Neural progenitor cell (in vitro differentiated cells): ENCODE measurements at regions not wholly inside any gene's neighbourhood (a gene's known extent, or its start where the extent isn't known, plus 50 kb on each side); places are given as distances from the start of the nearest gene placed in this dataset.

ENCODE experiments used
- DNase-seq: peaks from one replicate; pipeline ENCODE4 v3.0.0-alpha.2; 2016; ENCODE audit warnings: low spot score
- H2AFZ ChIP-seq: fragments of 200-600 bp; sonication (generic); replicated peaks from 2 replicates; pipeline ENCODE4 v1.6.1; 2016; ENCODE audit warnings: antibody characterized with exemption
- H3F3A ChIP-seq: fragments of 200-600 bp; sonication (generic); 2 replicates; pipeline ENCODE4 v1.6.1; 2016; ENCODE audit warnings: antibody characterized with exemption, low read depth
- H3K27ac ChIP-seq: fragments of 200-600 bp; sonication (generic); 2 replicates; pipeline ENCODE4 v1.5.1; 2016; ENCODE audit warnings: mild to moderate bottlenecking
- H3K27me3 ChIP-seq: fragments of 200-600 bp; sonication (generic); 2 replicates; pipeline ENCODE4 v1.6.1; 2016; ENCODE audit warnings: mild to moderate bottlenecking, moderate library complexity
- H3K36me3 ChIP-seq: fragments of 200-600 bp; sonication (generic); 2 replicates; pipeline ENCODE4 v1.5.1; 2016
- H3K4me1 ChIP-seq: fragments of 200-600 bp; sonication (generic); 2 replicates; pipeline ENCODE4 v1.6.1; 2016; ENCODE audit warnings: mixed run types
- H3K4me2 ChIP-seq: fragments of 200-600 bp; sonication (generic); 2 replicates; pipeline ENCODE4 v1.6.1; 2016
- H3K4me3 ChIP-seq: fragments of 200-600 bp; sonication (generic); 2 replicates; pipeline ENCODE4 v1.5.1; 2016
- H3K79me2 ChIP-seq: fragments of 200-600 bp; sonication (generic); 2 replicates; pipeline ENCODE4 v1.6.1; 2016; ENCODE audit warnings: low read depth
- H3K9ac ChIP-seq: fragments of 200-600 bp; sonication (generic); 2 replicates; pipeline ENCODE4 v1.6.1; 2016
- H3K9me3 ChIP-seq: fragments of 200-600 bp; sonication (generic); 2 replicates; pipeline ENCODE4 v1.5.1; 2016; ENCODE audit warnings: low read depth
- H4K20me1 ChIP-seq: fragments of 200-600 bp; sonication (generic); 2 replicates; pipeline ENCODE4 v1.6.1; 2016; ENCODE audit warnings: low read depth
- H3K27ac Mint-ChIP-seq: 3 replicates; pipeline ENCODE4 v1.8.0; 2021; ENCODE audit warnings: mixed read lengths
- H3K27me3 Mint-ChIP-seq: 2 replicates; pipeline ENCODE4 v1.8.0; 2022; ENCODE audit warnings: low read depth, mild to moderate bottlenecking, inconsistent platforms, moderate library complexity, mixed read lengths; ENCODE audit not compliant: insufficient read depth
- H3K36me3 Mint-ChIP-seq: 3 replicates; pipeline ENCODE4 v1.8.0; 2021; ENCODE audit warnings: mixed read lengths
- H3K4me1 Mint-ChIP-seq: 3 replicates; pipeline ENCODE4 v1.8.0; 2021; ENCODE audit warnings: mixed read lengths
- H3K4me3 Mint-ChIP-seq: 3 replicates; pipeline ENCODE4 v1.8.0; 2021; ENCODE audit warnings: mild to moderate bottlenecking, moderate library complexity, mixed read lengths
- H3K9me3 Mint-ChIP-seq: 3 replicates; pipeline ENCODE4 v1.8.0; 2020; ENCODE audit warnings: mixed read lengths
- EZH2 ChIP-seq: fragments of 200-600 bp; sonication (generic); IDR thresholded peaks from 2 replicates; pipeline ENCODE4 v1.6.1; 2017; ENCODE audit warnings: antibody characterized with exemption, mild to moderate bottlenecking, moderate library complexity
- EZH2phosphoT487 ChIP-seq: fragments of 200-600 bp; sonication (generic); IDR thresholded peaks from 2 replicates; pipeline ENCODE4 v1.6.1; 2017; ENCODE audit warnings: antibody characterized with exemption
- TF ChIP-seq, protein P1 (sequence below): fragments of 200-600 bp; sonication (generic); IDR thresholded peaks from 2 replicates; pipeline ENCODE4 v1.5.1; 2017; ENCODE audit warnings: antibody characterized with exemption, mild to moderate bottlenecking

DNA sequence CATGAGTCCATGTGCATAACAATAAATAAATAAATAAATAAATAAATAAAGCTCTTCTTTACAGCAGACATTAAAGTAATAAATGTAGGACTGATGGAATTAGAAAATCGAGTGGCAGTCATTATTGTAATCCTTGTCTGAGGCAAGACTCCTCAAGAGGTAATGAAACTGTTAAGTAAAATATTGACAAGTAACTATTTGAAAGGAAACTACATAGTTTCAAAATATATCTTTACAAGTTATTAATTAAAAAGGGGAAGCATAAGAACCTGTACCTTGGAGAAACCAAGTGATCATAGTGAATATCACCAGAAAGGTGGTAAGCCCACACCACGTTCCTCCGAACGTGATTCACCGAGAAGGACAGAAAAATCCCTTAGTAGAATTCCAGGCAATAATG lies 285.6 kb upstream of the SORCS1 start:
- no peaks in the 10 kb centered on the region for H3K4me1 ChIP-seq

DNA sequence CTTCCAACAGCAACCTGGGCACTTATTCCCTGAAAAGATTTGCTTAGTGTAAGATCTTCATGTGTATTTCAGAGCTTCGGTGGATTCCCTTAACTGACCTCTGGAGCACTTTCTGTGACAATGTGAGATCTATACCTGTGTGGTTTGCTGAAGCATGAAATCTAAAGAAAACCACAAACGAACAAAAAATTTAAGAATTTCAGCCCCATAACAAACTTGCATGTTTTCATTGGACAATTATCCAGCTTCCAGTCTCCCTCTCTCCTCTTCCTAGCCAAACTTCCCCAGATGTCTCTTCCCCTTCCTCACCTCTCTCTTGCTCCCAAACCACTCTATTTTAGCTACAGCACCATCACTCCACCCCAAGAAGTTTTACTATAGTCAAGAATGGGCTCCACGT lies 279.9 kb upstream of the SORCS1 start:
- H3K4me1 ChIP-seq, result no peaks in the 10 kb centered on the region
- no peaks in the 10 kb centered on the region for H3K36me3 ChIP-seq
- H3K79me2 ChIP-seq, result no peaks in the 10 kb centered on the region
- Mint-ChIP-seq H3K9me3 (no peaks in the 10 kb centered on the region), H3K27ac (no peak overlapping the region), H3K4me1 (no peaks in the 10 kb centered on the region), H3K36me3 (no peaks in the 10 kb centered on the region), H3K27me3 (no peaks in the 10 kb centered on the region), H3K4me3 (no peak overlapping the region)
- H3K27ac ChIP-seq, result no peak overlapping the region
- TF ChIP-seq, protein P1, sequence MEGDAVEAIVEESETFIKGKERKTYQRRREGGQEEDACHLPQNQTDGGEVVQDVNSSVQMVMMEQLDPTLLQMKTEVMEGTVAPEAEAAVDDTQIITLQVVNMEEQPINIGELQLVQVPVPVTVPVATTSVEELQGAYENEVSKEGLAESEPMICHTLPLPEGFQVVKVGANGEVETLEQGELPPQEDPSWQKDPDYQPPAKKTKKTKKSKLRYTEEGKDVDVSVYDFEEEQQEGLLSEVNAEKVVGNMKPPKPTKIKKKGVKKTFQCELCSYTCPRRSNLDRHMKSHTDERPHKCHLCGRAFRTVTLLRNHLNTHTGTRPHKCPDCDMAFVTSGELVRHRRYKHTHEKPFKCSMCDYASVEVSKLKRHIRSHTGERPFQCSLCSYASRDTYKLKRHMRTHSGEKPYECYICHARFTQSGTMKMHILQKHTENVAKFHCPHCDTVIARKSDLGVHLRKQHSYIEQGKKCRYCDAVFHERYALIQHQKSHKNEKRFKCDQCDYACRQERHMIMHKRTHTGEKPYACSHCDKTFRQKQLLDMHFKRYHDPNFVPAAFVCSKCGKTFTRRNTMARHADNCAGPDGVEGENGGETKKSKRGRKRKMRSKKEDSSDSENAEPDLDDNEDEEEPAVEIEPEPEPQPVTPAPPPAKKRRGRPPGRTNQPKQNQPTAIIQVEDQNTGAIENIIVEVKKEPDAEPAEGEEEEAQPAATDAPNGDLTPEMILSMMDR, result no peak
- TF ChIP-seq EZH2phosphoT487 (no peak), EZH2 (no peak)
- no peaks in the 10 kb centered on the region for H3F3A ChIP-seq
- no peak overlapping the region for H3K4me2 ChIP-seq
- no peak overlapping the region for H3K4me3 ChIP-seq
- H2AFZ ChIP-seq, result no peak overlapping the region
- no peaks in the 10 kb centered on the region for H3K27me3 ChIP-seq
- H3K9ac ChIP-seq, result no peak overlapping the region
- no peaks in the 10 kb centered on the region for H3K9me3 ChIP-seq
- no peaks in the 10 kb centered on the region for H4K20me1 ChIP-seq
- DNase-seq, result no peak

More for the DNA sequence above, 285.6 kb upstream of the SORCS1 start:
- Mint-ChIP-seq H3K27ac (no peak overlapping the region), H3K4me1 (peaks cover 3% of the 10 kb centered on the region), H3K9me3 (no peaks in the 10 kb centered on the region), H3K27me3 (no peaks in the 10 kb centered on the region), H3K4me3 (no peak overlapping the region), H3K36me3 (no peaks in the 10 kb centered on the region)
- DNase-seq, result no peak
- Histone ChIP-seq H2AFZ (no peak overlapping the region), H3K4me3 (no peak overlapping the region), H3K27ac (no peak overlapping the region), H3K9ac (no peak overlapping the region), H3K9me3 (no peaks in the 10 kb centered on the region), H3K79me2 (no peaks in the 10 kb centered on the region), H3K36me3 (no peaks in the 10 kb centered on the region), H3F3A (no peaks in the 10 kb centered on the region), H3K4me2 (no peak overlapping the region), H3K27me3 (no peaks in the 10 kb centered on the region), H4K20me1 (no peaks in the 10 kb centered on the region)
- TF ChIP-seq, protein P1, result no peak
- TF ChIP-seq EZH2 (no peak), EZH2phosphoT487 (no peak)

DNA sequence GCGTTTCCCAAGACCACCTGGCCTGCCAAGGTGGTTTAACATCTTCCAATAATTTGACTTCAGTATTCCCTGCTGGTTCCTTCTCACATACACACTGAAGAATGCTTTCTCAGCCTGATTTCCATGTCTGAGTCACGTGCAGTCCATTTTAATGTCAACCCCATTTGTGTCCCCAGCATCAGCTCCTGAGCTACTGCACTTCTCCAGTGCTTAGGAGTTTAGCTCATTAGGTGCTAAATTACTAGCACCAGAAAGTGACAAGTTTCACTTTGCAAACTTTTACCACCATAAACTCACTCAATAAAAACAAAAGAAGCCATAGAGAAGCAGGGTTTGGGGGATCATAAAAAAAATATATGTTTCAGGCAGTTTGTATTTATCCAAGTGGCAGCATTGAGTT lies 279.3 kb upstream of the SORCS1 start:
- no peaks in the 10 kb centered on the region for H3K4me1 Mint-ChIP-seq
- H3K4me3 Mint-ChIP-seq, result no peak overlapping the region
- Histone ChIP-seq H2AFZ (no peak overlapping the region), H3K27me3 (no peaks in the 10 kb centered on the region), H3K27ac (no peak overlapping the region), H3K9ac (no peak overlapping the region), H3K9me3 (no peaks in the 10 kb centered on the region), H3K4me1 (no peaks in the 10 kb centered on the region), H3K36me3 (no peaks in the 10 kb centered on the region), H3K4me3 (no peak overlapping the region), H4K20me1 (no peaks in the 10 kb centered on the region), H3K79me2 (no peaks in the 10 kb centered on the region), H3F3A (no peaks in the 10 kb centered on the region), H3K4me2 (no peak overlapping the region)
- no peak for DNase-seq
- no peaks in the 10 kb centered on the region for H3K27me3 Mint-ChIP-seq
- no peak overlapping the region for H3K27ac Mint-ChIP-seq
- no peaks in the 10 kb centered on the region for H3K9me3 Mint-ChIP-seq
- no peaks in the 10 kb centered on the region for H3K36me3 Mint-ChIP-seq
- TF ChIP-seq EZH2phosphoT487 (no peak), EZH2 (no peak)
- TF ChIP-seq, protein P1, result no peak
